Limb (tissue), 2 donors: ENCODE measurements at regions not wholly inside any gene's neighbourhood (a gene's known extent, or its start where the extent isn't known, plus 50 kb on each side); places are given as distances from the start of the nearest gene placed in this dataset.
"Not testable (repeated sequence)": the region's sequence is repeated elsewhere in the genome, so short reads cannot be mapped to it uniquely, and the experiment has no call there.

Experiments
- DNase-seq, 2 donors: peaks; one replicate each; pipeline ENCODE4 v3.0.0-alpha.2; 2016; ENCODE audit errors: extremely low spot score in 2 of 2

GRCh38 chr1:224529844-224530243 is 86.3 kb upstream of the CNIH3 start:
- DNase-seq: no peak

GRCh38 chr1:224533517-224533916 is 82.6 kb upstream of the CNIH3 start:
- no peak for DNase-seq

GRCh38 chr1:224534731-224535130 is 81.4 kb upstream of the CNIH3 start:
- DNase-seq: no peak

DNA sequence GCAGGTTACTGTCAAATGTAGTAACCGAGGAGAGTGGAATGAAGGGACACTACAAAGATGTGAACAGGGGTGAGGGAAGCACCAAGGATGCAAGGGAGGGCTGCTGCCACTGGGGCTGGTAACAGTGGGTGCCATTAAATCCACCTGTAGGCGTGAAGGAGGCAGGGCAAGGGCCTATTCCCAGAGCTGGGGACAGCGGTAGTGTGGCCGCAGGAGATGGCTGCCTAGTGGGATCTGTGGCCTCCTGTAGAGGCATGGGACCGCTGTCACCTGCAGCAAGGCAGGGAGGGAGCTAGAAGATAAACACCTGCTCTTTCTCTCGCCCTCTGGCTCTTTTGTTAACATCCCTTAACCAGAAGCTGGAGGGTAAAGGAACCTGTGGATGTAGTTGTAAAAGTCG is 80.5 kb upstream of the CNIH3 start:
- no peak for DNase-seq

DNA sequence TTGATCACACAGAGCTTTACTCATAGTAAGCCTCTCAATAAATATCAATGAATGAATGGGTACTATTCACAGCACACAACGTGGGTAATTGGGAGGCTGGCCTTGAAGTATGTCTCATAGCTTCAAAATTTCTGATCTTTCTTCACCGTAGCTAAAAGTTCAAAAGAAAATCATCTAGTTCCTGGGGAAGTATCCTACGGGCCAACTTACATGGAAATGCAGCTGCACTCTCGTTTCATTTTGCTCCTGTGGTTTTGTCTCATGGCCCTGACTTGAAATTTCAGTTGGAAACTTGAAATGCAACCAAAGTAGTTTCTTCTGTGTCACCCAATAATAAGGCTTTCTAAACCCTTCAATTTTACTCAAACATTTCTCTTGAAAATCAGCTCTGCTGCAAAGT is 76.1 kb upstream of the CNIH3 start:
- no peak for DNase-seq

GRCh38 chr1:224540535-224540934 is 75.6 kb upstream of the CNIH3 start:
- DNase-seq: no peak

DNA sequence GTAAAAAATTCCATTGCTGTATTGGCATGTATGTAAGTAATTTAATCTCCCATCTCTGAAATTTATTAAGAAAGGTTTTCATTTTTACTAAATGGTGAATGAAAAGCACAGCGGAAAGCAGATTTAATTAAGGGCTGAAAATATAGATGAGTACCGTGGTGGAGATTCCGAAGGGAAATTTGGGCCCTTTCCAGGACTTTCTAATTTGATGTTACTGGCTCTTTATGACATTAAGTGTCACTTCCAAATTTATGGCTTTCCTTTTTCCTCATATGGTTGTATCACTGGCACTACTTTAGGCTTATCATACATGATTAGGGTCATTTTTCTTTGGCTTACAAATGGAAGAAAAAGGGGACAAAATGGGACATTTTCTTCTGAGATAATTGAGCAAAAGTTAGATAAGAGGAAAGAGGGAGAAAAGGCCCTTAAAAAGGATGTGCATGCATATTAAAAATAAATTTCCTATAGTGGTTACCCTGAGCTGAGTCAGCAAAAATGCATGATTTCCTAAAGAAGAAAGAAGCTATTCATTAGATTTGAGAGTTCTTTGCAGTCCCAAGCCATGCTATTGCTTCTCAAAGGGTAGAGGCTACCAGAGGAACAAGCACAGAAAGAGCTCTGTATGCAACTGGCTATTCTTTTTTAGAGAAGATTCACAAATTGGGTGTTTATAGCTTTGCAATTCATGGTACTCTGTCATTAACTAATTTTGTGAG is 74.9 kb upstream of the CNIH3 start:
- no peak for DNase-seq

DNA sequence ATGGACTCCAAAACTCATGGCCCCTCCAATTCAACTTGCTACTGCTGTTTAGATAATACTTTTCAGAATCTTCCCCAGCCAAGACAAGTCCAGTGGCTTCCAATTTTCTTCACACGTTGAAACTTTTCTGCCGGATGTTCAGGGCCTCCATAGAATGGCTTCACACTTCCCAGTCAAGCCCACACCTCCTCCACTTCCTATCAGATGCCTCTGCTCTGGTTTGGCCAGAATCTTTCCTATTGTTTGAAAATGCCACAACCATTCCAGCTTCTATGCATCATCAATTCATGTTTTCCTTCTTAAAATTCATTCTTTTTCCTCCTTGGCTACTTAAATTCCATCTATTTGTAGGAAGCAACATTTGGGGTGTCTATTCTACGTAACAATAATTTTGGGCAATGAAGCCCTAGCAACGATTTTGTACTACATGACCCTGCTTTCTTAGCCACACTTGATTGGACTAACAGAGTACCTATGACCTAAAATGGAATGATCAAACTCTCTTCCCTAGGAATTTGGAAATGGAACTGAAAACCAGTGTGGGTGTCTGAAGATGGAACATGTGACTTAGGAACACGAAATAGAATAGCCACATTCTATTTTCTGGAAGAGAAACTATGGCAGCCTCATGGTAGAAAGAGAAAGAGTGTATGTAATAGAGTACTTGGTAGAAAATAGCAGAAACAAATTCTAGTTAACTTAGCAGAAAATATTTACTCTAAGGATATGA is 74.1 kb upstream of the CNIH3 start:
- no peak for DNase-seq

DNA sequence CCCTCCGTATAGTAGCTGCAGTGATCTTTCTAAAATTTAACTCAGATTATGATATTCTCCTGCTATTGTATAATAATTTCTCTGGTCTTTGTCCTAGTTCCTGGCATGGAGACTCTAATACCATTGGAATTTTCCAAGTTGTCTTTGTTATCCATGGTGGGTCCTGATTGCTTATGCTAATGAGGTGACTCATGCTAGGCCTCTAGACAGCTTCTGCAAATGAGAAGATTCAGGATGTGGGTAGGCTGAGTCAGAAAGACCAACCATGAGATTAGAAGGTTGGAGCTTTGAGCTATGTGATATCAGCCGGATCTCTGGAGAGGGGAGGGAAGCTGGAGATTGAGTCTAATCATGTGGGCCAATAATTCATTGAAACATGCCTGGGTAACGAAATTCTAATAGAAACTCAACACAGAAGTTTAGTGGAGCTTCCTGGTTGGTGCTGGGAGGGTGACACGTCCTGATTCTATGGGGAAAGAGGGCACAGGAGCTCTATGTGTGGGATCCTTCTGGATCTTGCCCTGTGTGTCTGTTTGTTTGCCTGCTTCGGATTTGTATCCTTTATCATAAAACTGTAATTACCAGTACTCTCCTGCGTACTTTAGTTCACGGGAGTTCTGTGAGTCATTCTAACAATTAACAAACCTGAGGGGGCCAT is 73.2 kb upstream of the CNIH3 start:
- no peak for DNase-seq

- no peak for DNase-seq
These were observed 72.7 kb upstream of the CNIH3 start for GRCh38 chr1:224543453-224543852.

GRCh38 chr1:224544346-224545110 is 71.6 kb upstream of the CNIH3 start:
- no peak for DNase-seq

GRCh38 chr1:224545571-224545970 is 70.5 kb upstream of the CNIH3 start:
- no peak for DNase-seq

GRCh38 chr1:224548676-224549075 is 67.4 kb upstream of the CNIH3 start:
- DNase-seq: no peak

DNA sequence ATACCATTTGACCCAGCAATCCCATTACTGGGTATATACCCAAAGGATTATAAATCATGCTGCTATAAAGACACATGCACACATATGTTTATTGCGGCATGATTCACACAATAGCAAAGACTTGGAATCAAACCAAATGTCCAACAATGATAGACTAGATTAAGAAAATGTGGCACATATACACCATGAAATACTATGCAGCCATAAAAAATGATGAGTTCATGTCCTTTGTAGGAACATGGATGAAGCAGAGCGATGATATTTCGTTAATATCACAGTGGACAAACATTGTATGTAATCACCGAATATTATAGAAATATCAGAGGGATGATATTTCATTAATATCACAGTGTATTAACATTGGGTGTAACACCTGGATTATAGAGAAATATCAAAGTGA is 64.9 kb upstream of the CNIH3 start:
- not testable (repeated sequence) for DNase-seq

GRCh38 chr1:224554056-224554455 is 62.1 kb upstream of the CNIH3 start:
- DNase-seq: no peak

DNA sequence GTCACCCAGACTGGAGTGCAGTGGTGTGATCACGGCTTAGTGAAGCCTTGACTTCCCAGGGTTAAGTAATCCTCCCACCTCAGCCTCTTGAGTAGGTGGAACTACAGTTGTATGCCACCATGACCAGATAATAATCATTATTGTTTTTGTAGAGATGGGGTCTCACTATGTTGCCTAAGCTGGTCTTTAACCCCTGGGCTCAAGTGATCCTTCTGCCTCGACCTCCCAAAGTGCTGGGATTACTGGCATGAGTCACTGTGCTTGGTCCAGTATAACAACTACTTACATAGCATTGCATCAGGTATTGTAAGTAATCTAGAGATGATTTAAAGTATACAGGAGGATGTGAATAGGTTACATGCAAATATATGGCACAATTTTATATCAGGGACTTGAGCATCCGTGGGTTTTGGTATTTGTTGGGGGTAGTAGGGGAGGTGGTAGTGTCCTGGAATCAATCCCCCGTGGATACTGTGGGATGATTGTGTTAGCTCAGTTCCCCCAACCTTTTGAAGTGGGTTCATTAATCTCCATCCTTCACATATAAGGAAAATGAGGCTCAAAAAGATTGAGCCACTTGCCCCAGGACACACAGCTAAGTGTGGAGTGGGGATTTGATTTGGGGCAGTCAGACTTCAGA is 61.4 kb upstream of the CNIH3 start:
- no peak for DNase-seq

DNA sequence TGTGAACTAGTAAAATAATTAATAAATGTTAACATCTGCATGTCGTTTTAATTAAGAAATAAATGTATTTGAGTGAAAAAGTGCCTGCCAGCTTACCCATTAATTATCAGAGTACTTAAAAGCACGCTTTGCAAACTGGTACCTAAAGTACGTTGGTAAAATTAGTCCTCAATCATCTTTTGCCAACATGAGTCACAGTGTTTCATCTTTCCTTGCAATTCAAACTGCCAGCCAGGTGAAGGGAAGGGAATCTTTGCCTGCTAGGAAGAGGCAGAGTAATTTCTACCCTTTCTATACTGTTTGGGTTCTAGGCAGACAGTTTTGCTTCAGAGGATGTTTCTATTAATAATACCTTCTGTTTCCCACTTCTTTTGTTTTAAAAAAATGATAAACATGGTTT is 57.2 kb upstream of the CNIH3 start:
- DNase-seq: no peak

DNA sequence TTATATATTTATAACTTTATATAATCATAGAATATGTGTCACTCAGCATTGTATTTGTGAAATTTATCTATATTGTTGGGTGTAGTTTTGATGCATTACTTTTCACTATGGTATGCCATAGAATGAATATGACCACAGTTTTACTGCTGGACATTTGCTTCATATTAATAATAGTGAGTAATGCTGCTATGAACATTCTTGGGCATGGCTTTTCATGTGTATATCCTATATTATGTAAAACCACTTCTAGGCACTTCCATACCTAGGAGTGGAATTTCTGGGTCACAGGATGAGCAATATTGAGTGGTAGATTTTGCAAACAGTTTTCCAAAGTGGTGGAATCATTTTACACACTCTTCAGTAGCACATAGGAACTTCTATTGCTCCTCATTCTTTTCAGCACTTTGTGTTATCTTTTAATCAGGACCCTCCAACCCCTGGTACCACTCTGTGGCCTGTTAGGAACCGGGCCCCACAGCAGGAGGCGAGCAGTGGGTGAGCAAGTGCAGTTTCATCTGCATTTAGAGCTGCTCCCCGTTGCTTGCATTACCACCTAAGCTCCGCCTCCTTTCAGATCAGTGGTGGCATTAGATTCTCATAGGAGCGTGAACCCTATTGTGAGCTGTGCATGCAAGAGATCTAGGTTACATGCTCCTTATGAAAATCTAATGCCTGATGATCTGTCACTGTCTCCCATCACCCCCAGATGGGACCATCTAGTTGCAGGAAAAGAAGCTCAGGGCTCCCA is 56.0 kb upstream of the CNIH3 start:
- no peak for DNase-seq

GRCh38 chr1:224562881-224563280 is 53.2 kb upstream of the CNIH3 start:
- DNase-seq: not testable (repeated sequence)

DNA sequence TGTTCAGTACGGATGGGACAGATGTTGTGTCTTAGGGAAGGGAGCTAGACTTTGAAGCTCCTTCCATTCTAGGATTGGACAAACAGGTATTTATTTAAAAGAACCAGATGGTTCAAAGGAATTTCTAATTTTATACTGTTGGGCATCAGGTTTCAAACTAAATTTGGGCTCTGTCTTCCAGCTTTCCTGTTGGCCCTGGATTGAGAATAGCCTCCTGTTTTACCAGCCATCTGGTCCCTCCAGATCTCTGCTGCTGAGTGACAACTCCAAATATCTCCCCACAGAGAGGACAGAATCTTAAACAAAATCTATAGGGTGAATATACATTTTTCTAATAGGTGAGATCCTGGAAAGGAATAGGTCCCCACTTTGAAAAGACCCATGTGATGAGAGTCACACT is 52.5 kb upstream of the CNIH3 start:
- DNase-seq: no peak
